GM06990 (cell line): ENCODE measurements at regions not wholly inside any gene's neighbourhood (a gene's known extent, or its start where the extent isn't known, plus 50 kb on each side); places are given as distances from the start of the nearest gene placed in this dataset.

Experiments
- DNase-seq: peaks from one replicate; pipeline ENCODE4 v3.0.0-alpha.2; 2011; ENCODE audit not compliant: insufficient read length; ENCODE audit errors: extremely low read depth
- H3K27me3 ChIP-seq: replicated peaks from 2 replicates; pipeline ENCODE4 v1.6.0; 2011; ENCODE audit warnings: low read length; ENCODE audit not compliant: control insufficient read depth, insufficient read depth
- H3K36me3 ChIP-seq: 2 replicates; pipeline ENCODE4 v1.5.1; 2011; ENCODE audit warnings: low read length; ENCODE audit not compliant: control insufficient read depth, insufficient read depth
- H3K4me3 ChIP-seq: replicated peaks from 2 replicates; pipeline ENCODE4 v1.5.1; 2011; ENCODE audit warnings: low read depth, mild to moderate bottlenecking, control low read depth, low read length
- CTCF ChIP-seq: IDR thresholded peaks from 2 replicates; pipeline ENCODE4 v1.5.1; 2011; ENCODE audit warnings: low read length, control low read depth, mild to moderate bottlenecking, inconsistent platforms; ENCODE audit not compliant: insufficient read depth, poor library complexity, severe bottlenecking

DNA sequence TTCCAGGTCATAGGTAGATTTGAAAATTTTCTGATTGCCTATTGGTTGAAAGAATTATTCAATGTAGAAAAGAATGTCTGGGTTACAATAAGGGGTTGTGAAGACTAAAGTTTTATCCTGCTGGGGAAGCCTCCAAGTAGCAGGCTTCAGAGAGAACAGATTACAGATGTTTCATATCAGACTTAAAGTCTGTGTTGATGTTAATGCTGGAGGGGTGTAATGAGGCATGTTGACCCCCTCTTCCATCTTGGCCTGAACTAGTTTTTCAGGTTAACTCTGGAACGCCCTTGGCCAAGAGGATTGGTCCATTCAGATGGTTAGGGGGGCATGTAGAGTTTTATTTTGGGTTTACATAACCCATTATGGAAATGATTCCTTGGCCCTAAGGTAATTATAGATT lies 356.2 kb downstream of the UTRN start:
- Histone ChIP-seq H3K4me3 (no peak overlapping the region), H3K27me3 (no peaks in the 10 kb centered on the region), H3K36me3 (no peaks in the 10 kb centered on the region)
- TF ChIP-seq CTCF, result no peak
- DNase-seq, result no peak

GRCh38 chr6:144644776-144645175 lies 359.6 kb downstream of the UTRN start:
- DNase-seq, result no peak
- TF ChIP-seq CTCF, result no peak

GRCh38 chr6:144646093-144647056 lies 361.2 kb downstream of the UTRN start:
- no peaks in the 10 kb centered on the region for H3K27me3 ChIP-seq
- no peak for TF ChIP-seq CTCF
- DNase-seq, result no peak
- no peaks in the 10 kb centered on the region for H3K36me3 ChIP-seq
- no peak overlapping the region for H3K4me3 ChIP-seq

More at GRCh38 chr6:144644776-144645175, 359.6 kb downstream of the UTRN start:
- Histone ChIP-seq H3K4me3 (no peak overlapping the region), H3K27me3 (no peaks in the 10 kb centered on the region), H3K36me3 (no peaks in the 10 kb centered on the region)

DNA sequence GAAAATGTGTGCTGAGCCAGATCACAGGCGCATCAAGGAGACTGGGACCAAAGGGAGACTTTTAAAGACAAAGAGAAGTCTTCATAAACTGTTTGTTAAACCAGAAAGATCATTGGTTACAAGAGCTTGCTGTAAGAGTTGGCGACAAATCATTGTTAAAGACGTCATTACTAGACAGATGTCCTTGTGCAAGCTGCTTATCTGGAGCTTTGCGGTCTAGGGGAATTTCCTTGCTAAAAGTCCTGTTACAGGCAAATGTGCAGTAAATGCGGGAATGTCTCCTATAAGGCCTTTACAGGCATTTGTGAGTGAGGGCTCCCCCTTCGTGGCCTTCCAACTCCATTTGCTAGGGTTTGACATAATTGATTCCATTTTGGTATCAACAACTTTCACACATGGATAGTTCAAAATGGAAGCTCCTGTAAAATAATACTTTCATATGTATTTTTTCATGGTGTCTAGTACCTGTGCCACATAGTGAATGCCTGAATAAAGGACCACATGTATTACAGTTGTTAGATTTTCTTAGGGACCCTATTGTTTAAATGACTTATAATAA lies 362.4 kb downstream of the UTRN start:
- H3K4me3 ChIP-seq, result no peak overlapping the region
- no peaks in the 10 kb centered on the region for H3K27me3 ChIP-seq
- H3K36me3 ChIP-seq, result no peaks in the 10 kb centered on the region
- no peak for DNase-seq
- TF ChIP-seq CTCF, result no peak

DNA sequence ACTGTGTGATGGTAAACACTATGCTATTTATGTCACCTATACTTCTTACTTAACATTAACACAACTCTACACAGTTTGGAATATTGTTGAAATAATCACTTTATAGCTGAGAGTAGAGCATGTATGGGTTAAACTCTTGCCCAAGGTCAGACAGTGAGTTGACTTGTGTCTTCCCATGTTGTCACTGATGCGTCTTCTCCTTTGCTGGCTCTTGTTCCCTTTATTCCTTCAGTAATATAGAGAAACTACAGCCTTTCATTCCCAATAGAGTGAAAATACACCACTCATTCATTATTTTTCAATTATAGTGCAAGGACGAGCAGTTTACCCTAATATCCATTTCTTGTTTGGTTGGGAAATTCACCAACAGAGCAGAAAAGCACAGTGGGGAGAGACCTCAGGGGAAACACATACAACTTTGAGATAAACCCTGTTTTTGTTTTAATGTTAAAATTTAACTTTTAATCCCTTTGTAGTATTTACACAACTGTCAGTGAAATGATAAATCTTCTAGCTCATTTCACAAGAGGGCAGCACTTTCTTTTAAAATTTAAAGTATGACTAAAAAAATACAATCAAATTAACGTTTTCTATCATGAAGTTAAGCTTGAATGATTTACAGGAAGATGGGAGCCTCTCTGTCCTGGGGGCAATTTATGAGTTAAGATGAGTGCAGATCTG lies 363.0 kb downstream of the UTRN start:
- no peaks in the 10 kb centered on the region for H3K27me3 ChIP-seq
- H3K4me3 ChIP-seq, result no peak overlapping the region
- DNase-seq, result no peak

More for the DNA sequence above, 363.0 kb downstream of the UTRN start:
- TF ChIP-seq CTCF, result no peak
- H3K36me3 ChIP-seq, result no peaks in the 10 kb centered on the region
